HG02610 (cell line): ENCODE measurements at regions not wholly inside any gene's neighbourhood (a gene's known extent, or its start where the extent isn't known, plus 50 kb on each side); places are given as distances from the start of the nearest gene placed in this dataset.

Experiments
- ATAC-seq: cut with Tn5 transposase; IDR thresholded peaks from one replicate; pipeline ENCODE4 v1.9.1; 2021; ENCODE audit warnings: mild to moderate bottlenecking, moderate library complexity; ENCODE audit not compliant: unreplicated experiment

GRCh38 chr5:175195698-175196656, 248.0 kb downstream of the DRD1 start:
- ATAC-seq = no peak

- ATAC-seq = no peak
Measured at GRCh38 chr5:175181331-175181730, 262.7 kb downstream of the DRD1 start.

DNA sequence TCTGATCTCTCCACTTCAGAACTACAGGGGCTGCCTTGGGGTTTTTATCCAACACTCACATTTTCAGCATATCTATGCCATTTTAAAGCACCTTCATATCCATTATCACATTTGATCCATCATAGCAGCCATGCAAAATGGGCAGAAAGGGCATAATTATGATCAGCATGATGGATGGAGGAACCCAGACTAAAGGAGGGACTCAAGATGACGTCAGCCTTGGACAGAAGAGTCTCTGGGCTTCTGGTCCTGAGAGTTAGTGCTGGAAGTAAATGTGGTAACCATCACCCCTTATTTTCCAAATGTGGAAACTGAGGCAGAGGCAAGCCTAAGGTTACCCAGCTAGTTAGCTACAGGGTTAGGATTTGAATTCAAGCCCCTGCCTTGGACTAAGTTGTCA, 273.1 kb downstream of the DRD1 start:
- no peak for ATAC-seq

DNA sequence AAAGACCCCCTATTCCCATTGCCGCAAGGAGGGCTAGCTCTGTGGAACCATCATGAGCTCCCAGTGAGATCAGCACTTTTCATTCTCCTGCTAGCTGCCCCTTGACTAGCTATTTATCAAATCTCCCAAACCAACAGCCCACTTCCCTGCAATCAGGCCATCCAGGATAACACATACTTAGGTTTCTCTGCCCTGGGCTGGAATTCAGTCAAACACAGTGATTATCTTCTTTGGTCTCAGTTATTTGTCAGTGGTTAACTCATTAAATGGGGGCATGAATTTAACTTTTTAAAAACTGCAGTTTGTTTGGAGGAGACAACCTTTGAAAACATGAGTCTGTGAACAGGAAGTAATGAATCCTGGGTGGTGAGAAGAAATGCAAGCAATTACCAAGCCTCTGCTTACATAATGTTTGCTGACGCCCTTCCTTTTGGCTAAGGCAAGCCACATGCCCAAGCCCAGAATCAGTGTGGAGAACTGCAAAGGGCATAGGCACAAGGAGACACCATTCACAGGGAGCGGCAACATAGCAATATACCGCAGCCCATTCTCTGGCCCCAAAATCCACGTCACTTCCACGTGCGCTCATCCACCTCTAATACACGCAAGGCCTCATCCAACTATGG, 275.0 kb downstream of the DRD1 start:
- no peak for ATAC-seq

- ATAC-seq = no peak
Measured at GRCh38 chr5:175166026-175166425, 278.0 kb downstream of the DRD1 start.

DNA sequence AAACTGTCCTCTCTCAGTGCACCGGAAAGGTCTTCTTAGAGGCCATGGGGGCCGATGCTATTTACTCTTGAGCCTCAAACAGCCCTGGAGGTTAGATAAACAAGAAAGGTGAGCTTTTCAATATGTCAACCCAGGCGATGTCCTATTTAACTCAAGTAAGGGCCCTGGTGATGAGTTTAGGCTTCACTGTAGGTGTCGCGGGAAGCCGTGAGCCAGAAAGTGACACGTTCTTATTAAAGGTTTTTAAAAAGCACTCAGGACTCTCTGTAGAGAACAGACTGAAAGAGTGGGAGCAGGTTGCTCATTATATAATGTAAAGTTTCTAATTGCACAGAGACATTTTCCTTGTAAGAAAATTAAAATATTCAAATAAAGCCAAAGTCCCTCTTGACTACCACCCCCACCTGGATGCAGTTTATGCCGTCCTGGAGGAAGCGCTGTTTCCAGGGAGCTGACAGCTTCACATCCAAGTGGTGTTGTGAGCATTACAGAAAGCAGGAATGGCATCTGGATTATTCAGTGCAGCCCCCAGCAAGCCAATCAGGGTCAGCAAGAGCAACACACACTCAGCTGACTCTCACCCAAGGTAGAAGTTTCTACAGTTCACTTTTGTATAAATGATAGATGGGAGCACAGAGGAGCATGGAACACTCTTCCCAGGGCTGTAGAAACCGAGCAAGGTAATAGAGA, 280.3 kb downstream of the DRD1 start:
- no peak for ATAC-seq

- ATAC-seq = no peak
Measured at GRCh38 chr5:175162036-175162435, 281.9 kb downstream of the DRD1 start.

GRCh38 chr5:175159956-175160355, 284.0 kb downstream of the DRD1 start:
- ATAC-seq = no peak

DNA sequence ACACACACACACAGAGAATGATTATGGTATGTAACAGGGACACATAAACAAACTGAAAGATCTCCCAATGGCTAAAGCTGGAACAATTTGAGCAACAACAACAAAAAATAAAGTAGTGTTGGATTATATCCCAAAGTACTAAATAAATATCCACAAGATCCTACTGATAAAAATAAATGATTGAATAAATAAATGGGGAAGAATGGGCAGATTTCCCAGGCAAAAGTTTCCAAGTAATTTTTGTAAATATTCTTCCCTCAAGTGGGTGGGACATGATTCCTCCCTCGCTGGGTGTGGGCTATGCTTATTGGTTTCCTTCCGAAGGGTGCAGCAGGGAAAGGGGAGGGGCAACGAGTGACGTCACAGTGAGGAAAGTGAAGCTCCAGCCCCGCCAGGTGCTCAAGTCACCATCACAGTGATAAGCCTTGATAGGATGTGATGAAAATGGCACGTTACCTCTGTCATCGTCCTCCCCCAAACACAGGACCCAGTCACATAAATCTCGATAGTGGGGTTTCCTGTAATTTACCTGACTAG, 295.3 kb downstream of the DRD1 start:
- ATAC-seq = no peak

DNA sequence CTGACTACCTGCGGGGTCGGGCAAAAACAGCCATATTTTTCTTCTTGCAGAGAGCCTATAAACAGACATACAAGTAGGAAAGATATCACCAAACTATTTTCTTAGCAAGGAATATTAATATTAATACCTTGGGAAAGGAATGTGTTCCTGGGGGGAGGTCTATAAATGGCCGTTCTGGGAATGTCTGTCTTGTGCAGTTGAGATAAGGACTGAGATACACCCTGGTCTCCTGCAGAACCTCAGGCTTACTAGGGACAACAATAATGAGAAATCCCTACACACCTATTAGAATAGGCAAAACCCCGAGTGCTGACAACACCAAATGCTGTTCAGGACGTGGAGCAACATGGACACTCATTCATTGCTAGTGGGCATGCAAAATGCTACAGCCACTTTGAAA, 297.2 kb downstream of the DRD1 start:
- no peak for ATAC-seq

DNA sequence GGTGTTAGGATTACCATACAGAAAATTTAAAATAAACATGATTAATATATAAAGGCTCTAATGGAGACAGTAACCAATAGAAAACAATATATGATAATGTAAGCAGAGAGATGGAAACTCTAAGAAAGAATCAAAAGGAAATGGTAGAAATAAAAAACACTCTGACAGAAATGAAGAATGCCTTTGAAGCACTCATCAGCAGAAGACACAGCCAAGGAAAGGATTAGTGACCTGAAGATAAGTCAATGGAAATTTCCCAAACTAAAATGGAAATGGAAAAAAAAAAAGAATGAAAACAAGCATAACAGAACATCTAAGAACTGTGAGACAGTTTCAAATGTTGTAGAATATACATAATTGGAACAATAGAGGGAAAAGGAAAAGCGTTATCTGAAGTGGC, 302.6 kb downstream of the DRD1 start:
- ATAC-seq = no peak

GRCh38 chr5:175133185-175133584, 310.8 kb downstream of the DRD1 start:
- no peak for ATAC-seq

GRCh38 chr5:175131432-175131831, 312.6 kb downstream of the DRD1 start:
- no peak for ATAC-seq

DNA sequence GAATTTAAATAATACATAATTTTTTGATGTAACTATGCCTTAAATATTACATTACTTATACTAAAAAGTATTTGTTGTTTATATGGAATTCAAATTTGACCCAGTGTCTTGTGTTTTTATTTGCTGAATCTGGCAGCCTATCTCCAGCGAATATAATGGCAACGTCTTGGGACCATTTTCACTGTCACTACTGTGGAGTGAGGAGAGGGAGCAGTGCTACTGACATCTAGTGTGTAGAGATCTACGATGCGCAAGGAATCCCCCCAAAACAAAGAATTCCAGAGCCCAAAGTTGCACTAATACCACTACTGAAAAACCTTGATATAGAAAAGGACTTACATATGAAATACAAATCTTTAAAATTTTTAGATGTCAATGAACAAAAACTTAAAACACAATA, 314.4 kb downstream of the DRD1 start:
- ATAC-seq = no peak

DNA sequence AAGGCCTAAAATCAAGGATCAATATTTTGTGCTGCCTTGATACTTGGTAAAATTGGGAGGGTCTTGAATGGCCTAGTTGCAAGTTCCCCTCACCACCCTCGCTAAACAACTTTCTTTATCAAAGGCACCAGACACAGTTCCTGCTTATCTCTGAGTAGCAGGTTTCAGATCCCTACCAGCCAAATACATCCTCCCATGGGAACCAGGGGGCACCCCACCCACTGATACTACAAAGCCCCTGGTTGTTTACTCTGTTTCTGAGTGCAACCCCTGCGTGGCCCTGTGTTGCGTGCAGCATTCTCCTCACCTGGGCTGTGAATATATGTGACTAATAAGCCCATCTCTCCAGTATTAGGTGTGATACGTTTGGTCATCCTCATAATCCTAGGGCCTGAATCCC, 314.9 kb downstream of the DRD1 start:
- ATAC-seq = no peak

DNA sequence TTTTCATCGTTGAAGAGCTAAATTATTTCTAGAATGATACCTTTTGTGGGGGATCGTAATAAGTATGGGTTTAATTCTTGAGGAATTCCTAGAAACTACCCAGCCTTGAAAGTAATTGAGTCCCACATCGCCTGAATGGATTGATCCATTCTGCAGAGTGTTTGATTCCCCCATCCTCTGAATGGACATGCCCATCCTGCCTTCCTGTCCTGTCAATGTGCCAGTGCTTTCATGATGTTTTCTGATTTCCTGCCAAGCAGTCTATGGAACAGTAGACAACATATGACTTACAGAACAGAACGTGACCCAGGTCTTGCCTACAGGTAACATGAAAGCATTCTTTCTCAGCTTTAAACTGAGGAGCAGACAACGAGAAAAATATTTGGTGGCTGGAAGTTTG, 319.2 kb downstream of the DRD1 start:
- no peak for ATAC-seq

DNA sequence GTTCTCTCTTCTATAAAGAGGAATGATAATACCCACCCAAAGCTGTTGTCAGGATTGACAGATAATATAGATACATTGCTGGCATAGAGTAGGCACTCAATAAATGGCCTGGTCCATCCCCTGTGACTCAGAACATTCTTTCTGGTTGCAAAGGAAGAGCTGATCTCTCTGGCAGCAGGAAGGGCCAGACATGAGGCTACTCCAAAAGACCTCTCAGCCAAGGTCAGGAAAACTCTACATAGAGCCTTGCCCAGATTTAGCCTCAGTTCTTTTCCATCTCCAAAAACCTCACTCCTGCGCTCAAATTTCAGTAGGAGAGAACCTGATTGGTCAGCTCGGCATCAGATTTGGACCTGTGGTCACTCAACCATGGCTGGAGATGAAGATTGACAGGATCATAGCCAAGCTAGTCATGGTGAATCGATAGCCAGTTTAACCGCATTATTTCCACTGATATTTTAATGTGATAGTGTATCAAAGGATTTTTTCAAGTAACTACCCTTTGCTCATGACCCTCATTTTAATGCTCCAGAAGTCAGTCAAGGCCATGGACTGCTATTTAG, 319.6 kb downstream of the DRD1 start:
- ATAC-seq = no peak

GRCh38 chr5:175123542-175123941, 320.4 kb downstream of the DRD1 start:
- no peak for ATAC-seq

DNA sequence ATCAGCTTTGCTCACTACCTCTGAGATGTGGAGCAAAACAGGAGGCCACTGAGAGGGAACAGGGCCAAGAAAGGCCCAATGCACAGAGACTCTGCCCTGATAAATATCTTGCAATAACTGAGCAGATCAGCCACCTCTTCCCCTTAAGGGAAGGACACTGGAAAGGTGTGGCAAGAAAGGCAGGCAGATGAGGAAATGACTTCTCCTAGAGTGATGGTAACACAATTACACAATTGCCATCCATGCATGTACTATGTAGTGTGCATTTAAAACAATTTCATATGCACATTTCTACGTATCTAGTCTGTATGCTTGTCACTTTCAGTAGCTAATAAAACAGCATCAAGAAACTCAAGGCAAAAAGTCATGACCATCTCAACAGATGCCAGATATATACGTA, 322.5 kb downstream of the DRD1 start:
- ATAC-seq = no peak

DNA sequence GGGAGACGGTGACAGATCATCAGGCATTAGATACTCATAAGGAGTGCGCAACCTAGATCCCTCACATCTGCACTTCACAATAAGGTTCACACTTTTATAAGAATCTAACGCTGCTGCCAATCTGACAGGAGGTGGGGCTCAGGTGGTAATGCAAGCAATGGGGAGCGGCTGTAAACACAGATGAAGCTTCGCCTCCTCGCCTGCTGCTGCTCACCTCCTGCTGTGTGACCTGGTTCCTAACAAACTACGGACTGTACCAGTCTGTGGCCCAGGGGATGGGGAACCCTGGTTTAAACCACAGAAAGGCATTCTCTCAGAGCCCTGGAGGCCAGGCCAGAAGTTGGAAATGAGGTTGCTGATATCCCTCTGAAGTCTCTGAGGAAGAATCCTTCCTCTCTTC, 323.6 kb downstream of the DRD1 start:
- ATAC-seq = no peak

DNA sequence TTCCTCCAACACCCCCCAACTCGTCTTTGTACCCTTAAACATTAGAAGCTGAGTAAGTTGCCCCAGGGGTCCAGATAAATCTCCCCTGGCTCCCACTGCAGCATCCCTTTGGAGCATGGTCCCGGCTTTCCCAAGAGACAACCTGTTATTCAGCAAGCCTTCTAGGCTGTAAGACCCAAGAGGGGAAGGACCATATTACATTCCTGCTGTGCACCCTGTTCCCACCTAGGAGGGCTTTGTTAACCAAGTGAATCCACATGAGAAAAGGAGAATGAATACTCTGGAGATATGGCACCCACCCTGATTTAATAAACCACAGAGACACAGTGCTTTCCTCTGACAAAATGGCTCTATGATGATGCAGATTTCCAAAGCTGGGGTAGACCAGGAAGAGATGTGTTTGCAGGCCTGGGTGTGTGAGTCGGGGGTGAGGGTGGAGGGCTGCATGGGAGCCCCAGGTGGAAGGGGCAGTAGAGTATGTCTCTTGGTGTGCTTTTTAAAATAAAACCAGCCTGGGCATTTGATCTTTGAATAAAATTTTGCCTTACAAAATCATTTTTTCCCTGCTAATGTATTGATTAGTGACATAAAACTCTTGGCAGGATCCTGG, 325.2 kb downstream of the DRD1 start:
- no peak for ATAC-seq
